ENCODE measurements at regions not wholly inside any gene's neighbourhood (a gene's known extent, or its start where the extent isn't known, plus 50 kb on each side); places are given as distances from the start of the nearest gene placed in this dataset.

GRCh38 chr14:56378475-56378877, 201.1 kb upstream of the TMEM260 start:
- no peak for TF ChIP-seq POLR2AphosphoS5 (IDR thresholded peaks at IDR 0.05)
- TF ChIP-seq CTCF (IDR thresholded peaks at IDR 0.05 in 8 of 11, conservative IDR thresholded peaks at IDR 0.05 in 3 of 11), result no peak

Data from spleen (tissue), 7 donors.